Ishikawa (cell line): ENCODE measurements at regions not wholly inside any gene's neighbourhood (a gene's known extent, or its start where the extent isn't known, plus 50 kb on each side); places are given as distances from the start of the nearest gene placed in this dataset.

Experiments
- EGR1 ChIP-seq: IDR thresholded peaks from 2 replicates; pipeline ENCODE4 v1.6.1; 2012
- MAX ChIP-seq: IDR thresholded peaks from 2 replicates; pipeline ENCODE4 v1.6.1; 2012
- RAD21 ChIP-seq: IDR thresholded peaks from 2 replicates; pipeline ENCODE4 v1.6.1; 2012; ENCODE audit warnings: low read depth
- TCF12 ChIP-seq: IDR thresholded peaks from 2 replicates; pipeline ENCODE4 v1.6.1; 2012; ENCODE audit warnings: low read depth
- YY1 ChIP-seq: IDR thresholded peaks from 2 replicates; pipeline ENCODE4 v1.6.1; 2012; ENCODE audit warnings: low read depth

- TF ChIP-seq MAX (no peak), YY1 (no peak), EGR1 (no peak), TCF12 (no peak), RAD21 (no peak)
These were observed 545.6 kb downstream of the SNAPC1 start for GRCh38 chr14:62307844-62308243.
